ENCODE measurements at regions not wholly inside any gene's neighbourhood (a gene's known extent, or its start where the extent isn't known, plus 50 kb on each side); places are given as distances from the start of the nearest gene placed in this dataset.
"Not testable (repeated sequence)": the region's sequence is repeated elsewhere in the genome, so short reads cannot be mapped to it uniquely, and the experiment has no call there.

- DNase-seq (ENCODE audit: extremely low spot score, insufficient read length, low read depth), result no peak
- FAIRE-seq, result no peak
Measured at GRCh38 chr11:89545691-89546090, 54.5 kb upstream of the NOX4 start.

- FAIRE-seq; DNase-seq (ENCODE audit: extremely low spot score, insufficient read length, low read depth): not testable (repeated sequence)
Measured at GRCh38 chr11:89555781-89556180, 64.6 kb upstream of the NOX4 start.

- not testable (repeated sequence) for FAIRE-seq; DNase-seq (ENCODE audit: extremely low spot score, insufficient read length, low read depth)
Measured at GRCh38 chr11:89556731-89557707, 65.8 kb upstream of the NOX4 start.

DNA sequence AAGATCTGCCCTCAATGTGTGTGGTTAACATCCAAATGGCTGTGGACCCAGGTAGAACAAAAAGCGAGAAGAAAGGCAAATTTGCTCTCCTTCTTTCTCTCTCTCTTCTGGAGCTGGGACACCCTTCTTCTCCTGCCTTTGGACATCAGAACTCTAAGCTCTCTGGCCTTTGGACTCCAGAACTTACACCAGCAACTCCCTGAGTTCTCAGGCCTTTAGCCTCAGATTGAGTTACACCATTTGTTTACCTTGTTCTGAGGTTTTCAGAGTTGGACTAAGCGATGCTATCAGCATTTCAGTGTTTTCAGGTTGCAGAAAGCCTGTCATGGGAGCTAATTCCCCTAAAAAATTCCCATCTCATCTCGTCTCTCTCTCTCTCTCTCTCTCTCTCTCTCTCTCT is 69.4 kb upstream of the NOX4 start:
- not testable (repeated sequence) for DNase-seq (ENCODE audit: extremely low spot score, insufficient read length, low read depth); FAIRE-seq

DNA sequence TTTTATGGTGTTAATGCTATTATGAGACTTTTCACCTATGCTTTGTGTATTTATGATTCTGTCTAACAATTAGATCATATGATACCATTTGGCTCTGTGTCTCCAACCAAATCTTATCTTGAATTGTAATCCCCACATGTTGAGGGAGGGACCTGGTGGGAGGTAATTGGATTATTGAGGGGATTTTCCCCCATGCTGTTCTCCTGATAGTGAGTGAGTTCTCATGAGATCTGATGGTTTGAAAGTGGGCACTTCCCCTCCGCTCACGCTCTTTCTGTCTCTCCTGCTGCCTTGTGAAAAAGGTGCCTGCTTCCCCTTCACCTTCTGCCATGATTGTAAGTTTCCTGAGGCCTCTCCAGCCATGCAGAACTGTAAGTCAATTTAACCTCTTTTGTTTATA is 71.6 kb upstream of the NOX4 start:
- FAIRE-seq; DNase-seq (ENCODE audit: extremely low spot score, insufficient read length, low read depth): not testable (repeated sequence)

GRCh38 chr11:89566972-89567371 is 75.8 kb upstream of the NOX4 start:
- DNase-seq (ENCODE audit: extremely low spot score, insufficient read length, low read depth), result no peak
- no peak for FAIRE-seq

DNA sequence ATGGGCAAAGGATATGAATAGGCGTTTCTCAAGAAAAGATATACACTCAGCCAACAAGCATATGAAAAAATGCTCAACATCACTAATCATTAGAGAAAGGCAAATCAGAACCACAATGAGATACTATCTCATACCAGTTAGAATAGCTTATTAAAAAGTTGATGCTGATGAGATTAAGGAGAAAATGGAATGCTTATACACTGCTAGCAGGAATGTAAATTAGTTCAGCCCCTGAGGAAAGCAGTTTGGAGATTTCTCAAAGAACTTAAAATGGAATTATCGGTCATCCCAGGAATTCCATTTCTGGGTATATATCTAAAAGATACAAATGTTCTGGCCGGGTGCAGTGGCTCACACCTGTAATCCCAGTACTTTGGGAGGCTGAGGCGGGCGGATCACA is 78.2 kb upstream of the NOX4 start:
- not testable (repeated sequence) for FAIRE-seq; DNase-seq (ENCODE audit: extremely low spot score, insufficient read length, low read depth)

GRCh38 chr11:89571706-89572105 is 80.5 kb upstream of the NOX4 start:
- not testable (repeated sequence) for DNase-seq (ENCODE audit: extremely low spot score, insufficient read length, low read depth); FAIRE-seq

DNA sequence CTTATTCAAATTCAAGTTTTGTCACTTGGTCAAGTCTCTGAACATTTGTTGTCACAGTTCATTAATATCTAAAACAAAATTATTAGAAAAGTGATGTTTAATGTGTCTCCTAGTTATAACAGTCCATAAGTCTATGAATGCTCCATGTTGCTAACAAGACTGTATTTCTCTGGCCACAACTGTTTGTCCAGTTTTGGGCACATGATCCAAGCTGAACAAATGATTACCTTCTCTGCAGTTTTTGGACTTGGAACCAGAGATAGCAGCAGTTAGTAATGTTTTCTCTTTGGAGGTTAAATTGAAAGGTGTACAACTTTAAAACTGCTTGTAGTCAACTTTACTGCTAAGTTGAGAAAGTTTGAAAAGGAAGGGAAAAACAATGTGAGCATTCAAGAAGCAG is 84.7 kb upstream of the NOX4 start:
- not testable (repeated sequence) for DNase-seq (ENCODE audit: extremely low spot score, insufficient read length, low read depth); FAIRE-seq

- not testable (repeated sequence) for DNase-seq (ENCODE audit: extremely low spot score, insufficient read length, low read depth); FAIRE-seq
Measured at GRCh38 chr11:89577428-89577827, 86.3 kb upstream of the NOX4 start.

DNA sequence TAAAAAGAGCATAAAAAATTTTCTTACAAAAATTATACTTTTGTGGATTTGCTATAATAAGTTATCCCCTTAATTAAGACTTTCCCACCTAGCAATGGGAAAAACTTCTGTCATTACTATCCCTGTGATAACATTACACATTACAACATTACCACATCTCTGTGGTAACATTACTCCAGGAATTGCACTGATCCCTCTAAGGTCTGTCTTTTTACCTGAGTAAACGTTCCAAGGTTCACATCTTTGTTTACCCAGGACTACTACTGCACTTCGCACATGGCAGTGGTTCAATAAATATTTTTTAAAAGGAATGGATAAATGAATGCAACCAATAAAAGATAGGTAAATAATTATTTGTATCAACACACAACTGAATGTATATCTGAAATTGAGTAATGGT is 92.4 kb upstream of the NOX4 start:
- DNase-seq (ENCODE audit: extremely low spot score, insufficient read length, low read depth), result no peak
- FAIRE-seq, result no peak

DNA sequence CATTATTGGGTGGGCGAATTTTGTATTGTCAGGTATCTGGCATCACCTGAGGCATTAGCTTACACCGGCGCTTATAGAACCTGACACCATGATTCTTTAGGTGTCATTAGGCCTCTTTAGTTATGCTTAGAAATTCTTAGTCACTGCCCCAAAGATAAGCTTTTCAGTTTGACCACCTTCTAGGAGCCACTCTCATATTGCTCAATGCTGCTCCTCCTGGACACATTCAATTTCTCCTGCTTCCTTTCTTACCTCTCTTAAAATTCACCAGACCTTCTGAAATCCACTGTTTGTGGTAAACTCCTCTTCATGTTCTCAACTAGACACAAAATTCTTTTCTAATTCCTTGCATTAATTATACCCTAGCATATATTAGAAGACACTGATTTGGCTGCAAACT is 93.9 kb upstream of the NOX4 start:
- not testable (repeated sequence) for FAIRE-seq; DNase-seq (ENCODE audit: extremely low spot score, insufficient read length, low read depth)

GRCh38 chr11:89585471-89585870 is 94.3 kb upstream of the NOX4 start:
- not testable (repeated sequence) for DNase-seq (ENCODE audit: extremely low spot score, insufficient read length, low read depth); FAIRE-seq

DNA sequence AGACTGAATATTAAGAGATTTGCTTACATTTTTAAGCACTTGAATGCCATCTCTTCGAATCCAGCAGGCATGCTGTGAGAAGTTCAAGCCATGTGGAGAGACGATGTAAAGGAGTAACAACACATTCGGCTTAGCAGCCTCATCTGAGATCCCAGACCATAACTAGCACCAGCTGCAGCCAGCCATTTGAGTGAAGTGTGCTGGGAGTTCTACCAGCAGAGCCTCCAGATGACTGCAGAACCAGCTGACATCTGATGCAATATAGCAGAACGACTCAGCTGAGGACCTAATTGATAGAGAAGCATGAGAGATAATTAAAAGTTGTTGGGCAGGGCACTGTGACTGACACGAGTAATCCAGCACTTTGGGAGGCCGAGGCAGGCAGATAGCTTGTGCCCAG is 98.2 kb upstream of the NOX4 start:
- FAIRE-seq; DNase-seq (ENCODE audit: extremely low spot score, insufficient read length, low read depth): not testable (repeated sequence)

- not testable (repeated sequence) for FAIRE-seq; DNase-seq (ENCODE audit: extremely low spot score, insufficient read length, low read depth)
Measured at GRCh38 chr11:89590008-89590632, 98.9 kb upstream of the NOX4 start.

- not testable (repeated sequence) for DNase-seq (ENCODE audit: extremely low spot score, insufficient read length, low read depth); FAIRE-seq
Measured at GRCh38 chr11:89601263-89601662, 108.8 kb upstream of the TRIM77 start.

GRCh38 chr11:89604281-89604680 is 105.8 kb upstream of the TRIM77 start:
- DNase-seq (ENCODE audit: extremely low spot score, insufficient read length, low read depth) (no peak), FAIRE-seq (no peak)

GRCh38 chr11:89606845-89607244 is 103.3 kb upstream of the TRIM77 start:
- FAIRE-seq, result not testable (repeated sequence)

DNA sequence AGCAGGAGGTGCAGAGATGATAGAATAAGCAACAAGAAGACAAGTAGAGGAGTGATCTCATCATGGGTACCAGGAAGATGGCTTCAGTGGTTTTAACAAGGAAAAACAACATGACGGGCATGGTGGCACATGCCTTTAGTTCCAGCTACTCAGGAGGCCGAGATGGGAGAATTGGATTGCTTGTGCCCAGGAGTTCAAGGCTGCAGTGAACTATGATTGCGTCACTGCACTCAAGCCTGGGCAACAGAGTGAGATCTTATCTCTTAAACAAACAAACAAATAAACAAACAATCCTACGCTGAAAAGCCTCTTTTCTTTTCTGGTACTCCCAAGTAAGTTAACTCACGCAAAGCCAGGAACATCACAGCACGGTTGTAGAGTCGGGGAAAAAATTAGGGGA is 102.6 kb upstream of the TRIM77 start:
- not testable (repeated sequence) for DNase-seq (ENCODE audit: extremely low spot score, insufficient read length, low read depth); FAIRE-seq

More at GRCh38 chr11:89606845-89607244, 103.3 kb upstream of the TRIM77 start:
- not testable (repeated sequence) for DNase-seq (ENCODE audit: extremely low spot score, insufficient read length, low read depth)

DNA sequence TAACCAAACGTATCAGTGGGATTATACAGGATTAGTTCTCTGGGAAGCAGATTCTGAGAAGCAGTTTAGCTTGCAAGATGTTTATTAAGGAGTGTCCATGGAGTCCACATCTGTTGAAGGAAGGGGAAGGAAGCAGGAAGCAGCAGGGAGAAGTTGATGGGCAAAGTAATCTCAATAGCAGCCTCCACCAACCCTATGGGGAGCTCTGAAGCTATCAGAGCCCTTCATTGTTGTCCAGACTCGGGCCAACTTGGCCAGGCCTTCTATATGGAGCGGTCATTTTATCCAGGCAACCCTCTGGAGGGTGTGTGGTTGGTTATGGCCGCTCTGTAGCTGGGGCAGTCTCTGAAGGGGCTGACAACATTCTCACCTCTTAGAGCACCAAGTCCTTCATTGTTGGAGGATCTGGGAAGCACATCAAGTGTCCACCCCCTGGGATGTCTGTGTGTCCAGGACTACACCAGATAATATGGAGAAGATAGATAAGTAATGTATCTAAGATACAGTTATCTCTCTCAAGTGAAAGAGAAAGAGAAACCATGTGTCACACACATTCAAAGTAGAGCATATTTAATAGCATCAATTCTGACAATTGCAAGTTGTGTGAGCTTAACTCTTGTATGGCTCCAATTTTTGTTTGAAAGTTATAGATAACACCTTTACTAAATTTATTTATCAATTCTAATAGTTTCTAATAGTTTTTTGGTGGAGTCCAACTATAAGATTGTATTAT is 101.7 kb upstream of the TRIM77 start:
- no peak for DNase-seq (ENCODE audit: extremely low spot score, insufficient read length, low read depth)
- peak; percentile 39 for FAIRE-seq
